ENCODE measurements at regions not wholly inside any gene's neighbourhood (a gene's known extent, or its start where the extent isn't known, plus 50 kb on each side); places are given as distances from the start of the nearest gene placed in this dataset.

DNA sequence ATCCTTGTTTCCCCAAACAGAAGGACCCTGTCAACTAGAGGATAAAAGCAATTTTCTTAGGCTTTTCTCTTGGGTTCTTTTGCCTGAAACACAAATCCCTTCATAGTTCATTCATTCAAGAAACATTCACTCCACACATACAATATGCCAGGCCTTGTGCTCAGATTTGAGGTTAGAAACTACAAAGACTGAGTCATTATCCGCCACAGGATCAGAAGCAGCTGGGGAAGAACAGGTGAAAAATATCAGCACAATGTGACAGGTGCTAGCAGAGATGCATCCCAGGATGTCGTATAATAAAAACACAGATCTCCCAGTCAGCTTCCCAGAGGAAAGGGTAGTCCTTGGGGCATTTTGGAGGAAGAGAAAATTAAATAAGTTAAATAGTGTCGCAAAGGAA, 172.4 kb downstream of the LRATD1 start:
- 63% methylated on average over 3 of the region's 3 CpGs for WGBS
- Histone ChIP-seq H3K4me1 (ENCODE audit: control insufficient read depth in 4 of 4, insufficient read depth in 4 of 4, low read length in 3 of 4) (no peaks in the 10 kb centered on the region), H3K9me3 (ENCODE audit: control insufficient read depth in 4 of 4, low read length in 3 of 4) (no peaks in the 10 kb centered on the region), H3K27ac (ENCODE audit: low read depth in 1 of 2, low read length in 2 of 2) (no peak overlapping the region), H3K36me3 (ENCODE audit: control insufficient read depth in 4 of 4, insufficient read depth in 3 of 4, low read depth in 1 of 4, low read length in 3 of 4) (no peaks in the 10 kb centered on the region), H3K27me3 (ENCODE audit: control insufficient read depth in 4 of 4, insufficient read depth in 4 of 4, low read length in 3 of 4) (no peaks in the 10 kb centered on the region), H3K4me3 (ENCODE audit: low read depth in 1 of 3, low read length in 3 of 3) (no peak overlapping the region), H3K9ac (ENCODE audit: low read depth in 1 of 2, low read length in 2 of 2) (no peak overlapping the region)
- DNase-seq (ENCODE audit: low spot score), result no peak
- TF ChIP-seq, protein P1, sequence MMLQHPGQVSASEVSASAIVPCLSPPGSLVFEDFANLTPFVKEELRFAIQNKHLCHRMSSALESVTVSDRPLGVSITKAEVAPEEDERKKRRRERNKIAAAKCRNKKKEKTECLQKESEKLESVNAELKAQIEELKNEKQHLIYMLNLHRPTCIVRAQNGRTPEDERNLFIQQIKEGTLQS (IDR thresholded peaks at IDR 0.05), result no peak
- TF ChIP-seq, protein P2, sequence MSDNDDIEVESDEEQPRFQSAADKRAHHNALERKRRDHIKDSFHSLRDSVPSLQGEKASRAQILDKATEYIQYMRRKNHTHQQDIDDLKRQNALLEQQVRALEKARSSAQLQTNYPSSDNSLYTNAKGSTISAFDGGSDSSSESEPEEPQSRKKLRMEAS (IDR thresholded peaks at IDR 0.05), result no peak
- TF ChIP-seq, protein P3, sequence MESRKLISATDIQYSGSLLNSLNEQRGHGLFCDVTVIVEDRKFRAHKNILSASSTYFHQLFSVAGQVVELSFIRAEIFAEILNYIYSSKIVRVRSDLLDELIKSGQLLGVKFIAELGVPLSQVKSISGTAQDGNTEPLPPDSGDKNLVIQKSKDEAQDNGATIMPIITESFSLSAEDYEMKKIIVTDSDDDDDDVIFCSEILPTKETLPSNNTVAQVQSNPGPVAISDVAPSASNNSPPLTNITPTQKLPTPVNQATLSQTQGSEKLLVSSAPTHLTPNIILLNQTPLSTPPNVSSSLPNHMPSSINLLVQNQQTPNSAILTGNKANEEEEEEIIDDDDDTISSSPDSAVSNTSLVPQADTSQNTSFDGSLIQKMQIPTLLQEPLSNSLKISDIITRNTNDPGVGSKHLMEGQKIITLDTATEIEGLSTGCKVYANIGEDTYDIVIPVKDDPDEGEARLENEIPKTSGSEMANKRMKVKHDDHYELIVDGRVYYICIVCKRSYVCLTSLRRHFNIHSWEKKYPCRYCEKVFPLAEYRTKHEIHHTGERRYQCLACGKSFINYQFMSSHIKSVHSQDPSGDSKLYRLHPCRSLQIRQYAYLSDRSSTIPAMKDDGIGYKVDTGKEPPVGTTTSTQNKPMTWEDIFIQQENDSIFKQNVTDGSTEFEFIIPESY (IDR thresholded peaks at IDR 0.05), result no peak
- no peak for TF ChIP-seq SP1 (IDR thresholded peaks at IDR 0.05)
- no peak for TF ChIP-seq RAD21 (IDR thresholded peaks at IDR 0.05)
- no peak for TF ChIP-seq TAF1 (conservative IDR thresholded peaks at IDR 0.05)
- no peak for TF ChIP-seq RXRA (IDR thresholded peaks at IDR 0.05)
- TF ChIP-seq GABPA (IDR thresholded peaks at IDR 0.05 in 1 of 2, conservative IDR thresholded peaks at IDR 0.05 in 1 of 2), result no peak
- TF ChIP-seq HNF4A (conservative IDR thresholded peaks at IDR 0.05), result no peak

DNA sequence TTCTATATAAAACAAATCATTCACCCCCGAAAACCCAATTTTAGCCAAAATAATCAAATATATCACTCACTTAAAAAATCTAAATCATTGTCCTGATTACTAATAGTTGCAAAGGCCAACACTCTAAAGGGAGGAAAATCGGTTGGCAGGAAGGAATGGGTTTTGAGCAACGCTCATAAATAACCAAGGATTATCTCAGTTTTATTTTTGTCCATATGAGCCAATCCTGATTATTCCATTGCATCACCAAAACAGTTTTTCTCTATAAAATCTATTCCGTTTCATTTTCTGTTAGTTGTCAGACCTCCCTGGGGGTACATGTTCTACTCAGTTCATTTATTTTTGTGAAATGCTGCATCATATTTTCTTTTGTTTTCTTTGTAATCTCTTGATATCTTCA, 174.1 kb downstream of the LRATD1 start:
- DNase-seq (ENCODE audit: low spot score), result no peak
- no peak for TF ChIP-seq TAF1 (conservative IDR thresholded peaks at IDR 0.05)
- no peak for TF ChIP-seq HNF4G (IDR thresholded peaks at IDR 0.05)
- no peaks in the 10 kb centered on the region for H3K9me3 ChIP-seq (ENCODE audit: control insufficient read depth in 4 of 4, low read length in 3 of 4)
- H3K36me3 ChIP-seq (ENCODE audit: control insufficient read depth in 4 of 4, insufficient read depth in 3 of 4, low read depth in 1 of 4, low read length in 3 of 4), result no peaks in the 10 kb centered on the region
- 71% methylated on average over 4 of the region's 4 CpGs for WGBS
- H3K27ac ChIP-seq (ENCODE audit: low read depth in 1 of 2, low read length in 2 of 2), result no peak overlapping the region
- H3K27me3 ChIP-seq (ENCODE audit: control insufficient read depth in 4 of 4, insufficient read depth in 4 of 4, low read length in 3 of 4), result peaks cover 0 to 4% (median 0%) of the 10 kb centered on the region in 4 donors
- no peaks in the 10 kb centered on the region for H3K4me1 ChIP-seq (ENCODE audit: control insufficient read depth in 4 of 4, insufficient read depth in 4 of 4, low read length in 3 of 4)
- H3K4me3 ChIP-seq (ENCODE audit: low read depth in 1 of 3, low read length in 3 of 3), result no peak overlapping the region
- no peak overlapping the region for H3K9ac ChIP-seq (ENCODE audit: low read depth in 1 of 2, low read length in 2 of 2)

DNA sequence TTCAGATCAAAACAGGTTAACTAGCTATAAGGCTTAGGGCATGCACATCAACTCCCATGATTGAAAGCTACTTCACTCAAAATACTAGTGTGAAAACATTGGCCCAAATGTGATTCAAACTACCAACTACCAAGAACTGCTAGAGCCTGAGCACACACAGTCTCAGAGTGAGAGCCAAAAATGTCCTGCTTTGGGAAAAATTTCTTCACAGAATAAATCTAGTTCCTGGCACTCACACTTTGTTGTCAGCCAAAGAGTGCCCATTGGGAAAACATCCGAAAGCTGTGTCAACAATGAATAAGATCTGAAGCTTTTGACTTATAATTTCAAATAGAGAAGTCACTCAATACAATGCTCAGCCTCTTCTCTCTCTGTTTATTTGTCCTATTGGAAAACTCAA, 182.7 kb downstream of the LRATD1 start:
- no peaks in the 10 kb centered on the region for H3K36me3 ChIP-seq (ENCODE audit: control insufficient read depth in 4 of 4, insufficient read depth in 3 of 4, low read depth in 1 of 4, low read length in 3 of 4)
- no peaks in the 10 kb centered on the region for H3K9me3 ChIP-seq (ENCODE audit: control insufficient read depth in 4 of 4, low read length in 3 of 4)
- H3K9ac ChIP-seq (ENCODE audit: low read depth in 1 of 2, low read length in 2 of 2), result no peak overlapping the region
- H3K4me3 ChIP-seq (ENCODE audit: low read depth in 1 of 3, low read length in 3 of 3), result no peak overlapping the region
- no peak for DNase-seq (ENCODE audit: low spot score)
- H3K27me3 ChIP-seq (ENCODE audit: control insufficient read depth in 4 of 4, insufficient read depth in 4 of 4, low read length in 3 of 4), result peaks cover 0 to 5% (median 0%) of the 10 kb centered on the region in 4 donors
- H3K4me1 ChIP-seq (ENCODE audit: control insufficient read depth in 4 of 4, insufficient read depth in 4 of 4, low read length in 3 of 4), result no peaks in the 10 kb centered on the region
- no peak overlapping the region for H3K27ac ChIP-seq (ENCODE audit: low read depth in 1 of 2, low read length in 2 of 2)
- WGBS, result 54% methylated on average over 1 of the region's 1 CpG
- TF ChIP-seq JUND (IDR thresholded peaks at IDR 0.05), result no peak
- no peak for TF ChIP-seq RXRA (IDR thresholded peaks at IDR 0.05)
- TF ChIP-seq, protein P4, sequence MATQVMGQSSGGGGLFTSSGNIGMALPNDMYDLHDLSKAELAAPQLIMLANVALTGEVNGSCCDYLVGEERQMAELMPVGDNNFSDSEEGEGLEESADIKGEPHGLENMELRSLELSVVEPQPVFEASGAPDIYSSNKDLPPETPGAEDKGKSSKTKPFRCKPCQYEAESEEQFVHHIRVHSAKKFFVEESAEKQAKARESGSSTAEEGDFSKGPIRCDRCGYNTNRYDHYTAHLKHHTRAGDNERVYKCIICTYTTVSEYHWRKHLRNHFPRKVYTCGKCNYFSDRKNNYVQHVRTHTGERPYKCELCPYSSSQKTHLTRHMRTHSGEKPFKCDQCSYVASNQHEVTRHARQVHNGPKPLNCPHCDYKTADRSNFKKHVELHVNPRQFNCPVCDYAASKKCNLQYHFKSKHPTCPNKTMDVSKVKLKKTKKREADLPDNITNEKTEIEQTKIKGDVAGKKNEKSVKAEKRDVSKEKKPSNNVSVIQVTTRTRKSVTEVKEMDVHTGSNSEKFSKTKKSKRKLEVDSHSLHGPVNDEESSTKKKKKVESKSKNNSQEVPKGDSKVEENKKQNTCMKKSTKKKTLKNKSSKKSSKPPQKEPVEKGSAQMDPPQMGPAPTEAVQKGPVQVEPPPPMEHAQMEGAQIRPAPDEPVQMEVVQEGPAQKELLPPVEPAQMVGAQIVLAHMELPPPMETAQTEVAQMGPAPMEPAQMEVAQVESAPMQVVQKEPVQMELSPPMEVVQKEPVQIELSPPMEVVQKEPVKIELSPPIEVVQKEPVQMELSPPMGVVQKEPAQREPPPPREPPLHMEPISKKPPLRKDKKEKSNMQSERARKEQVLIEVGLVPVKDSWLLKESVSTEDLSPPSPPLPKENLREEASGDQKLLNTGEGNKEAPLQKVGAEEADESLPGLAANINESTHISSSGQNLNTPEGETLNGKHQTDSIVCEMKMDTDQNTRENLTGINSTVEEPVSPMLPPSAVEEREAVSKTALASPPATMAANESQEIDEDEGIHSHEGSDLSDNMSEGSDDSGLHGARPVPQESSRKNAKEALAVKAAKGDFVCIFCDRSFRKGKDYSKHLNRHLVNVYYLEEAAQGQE (IDR thresholded peaks at IDR 0.05), result no peak
- TF ChIP-seq RAD21 (IDR thresholded peaks at IDR 0.05), result no peak
- no peak for TF ChIP-seq HNF4G (IDR thresholded peaks at IDR 0.05)
- TF ChIP-seq, protein P2 (IDR thresholded peaks at IDR 0.05), result no peak
- no peak for TF ChIP-seq FOXA2 (IDR thresholded peaks at IDR 0.05)
- no peak for TF ChIP-seq NR2F2 (IDR thresholded peaks at IDR 0.05)
- TF ChIP-seq EGR1 (IDR thresholded peaks at IDR 0.05; ENCODE audit: low read depth in 2 of 2), result no peak
- no peak for TF ChIP-seq SP1 (IDR thresholded peaks at IDR 0.05)
- TF ChIP-seq, protein P1 (IDR thresholded peaks at IDR 0.05), result no peak
- TF ChIP-seq HNF4A (conservative IDR thresholded peaks at IDR 0.05), result no peak
- no peak for TF ChIP-seq TAF1 (conservative IDR thresholded peaks at IDR 0.05)
- TF ChIP-seq, protein P5, sequence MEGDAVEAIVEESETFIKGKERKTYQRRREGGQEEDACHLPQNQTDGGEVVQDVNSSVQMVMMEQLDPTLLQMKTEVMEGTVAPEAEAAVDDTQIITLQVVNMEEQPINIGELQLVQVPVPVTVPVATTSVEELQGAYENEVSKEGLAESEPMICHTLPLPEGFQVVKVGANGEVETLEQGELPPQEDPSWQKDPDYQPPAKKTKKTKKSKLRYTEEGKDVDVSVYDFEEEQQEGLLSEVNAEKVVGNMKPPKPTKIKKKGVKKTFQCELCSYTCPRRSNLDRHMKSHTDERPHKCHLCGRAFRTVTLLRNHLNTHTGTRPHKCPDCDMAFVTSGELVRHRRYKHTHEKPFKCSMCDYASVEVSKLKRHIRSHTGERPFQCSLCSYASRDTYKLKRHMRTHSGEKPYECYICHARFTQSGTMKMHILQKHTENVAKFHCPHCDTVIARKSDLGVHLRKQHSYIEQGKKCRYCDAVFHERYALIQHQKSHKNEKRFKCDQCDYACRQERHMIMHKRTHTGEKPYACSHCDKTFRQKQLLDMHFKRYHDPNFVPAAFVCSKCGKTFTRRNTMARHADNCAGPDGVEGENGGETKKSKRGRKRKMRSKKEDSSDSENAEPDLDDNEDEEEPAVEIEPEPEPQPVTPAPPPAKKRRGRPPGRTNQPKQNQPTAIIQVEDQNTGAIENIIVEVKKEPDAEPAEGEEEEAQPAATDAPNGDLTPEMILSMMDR (IDR thresholded peaks at IDR 0.05; ENCODE audit: low read depth, low read length, missing input control), result no peak
- TF ChIP-seq YY1 (IDR thresholded peaks at IDR 0.05), result no peak
- TF ChIP-seq, protein P3 (IDR thresholded peaks at IDR 0.05), result no peak

All from liver (tissue), 8 donors.